Astrocyte of the cerebellum (primary cell): ENCODE measurements at regions not wholly inside any gene's neighbourhood (a gene's known extent, or its start where the extent isn't known, plus 50 kb on each side); places are given as distances from the start of the nearest gene placed in this dataset.
"Not testable (repeated sequence)": the region's sequence is repeated elsewhere in the genome, so short reads cannot be mapped to it uniquely, and the experiment has no call there.

Source experiments
- DNase-seq: peaks from one replicate; pipeline ENCODE4 v3.0.0-alpha.2; 2011; ENCODE audit warnings: low read depth
- H3K4me3 ChIP-seq: 2 replicates; pipeline ENCODE4 v1.5.1; 2011; ENCODE audit warnings: mild to moderate bottlenecking, low read depth, low read length, moderate library complexity
- CTCF ChIP-seq: IDR thresholded peaks from 2 replicates; pipeline ENCODE4 v1.5.1; 2012; ENCODE audit warnings: low read length, low read depth, moderate library complexity, mild to moderate bottlenecking; ENCODE audit errors: missing control alignments
- in situ Hi-C: cut with HindIII; loops from 2 replicates; pipeline ENCODE4 v1.10.0; 2017; ENCODE audit warnings: low sequenced_read_pairs

- H3K4me3 ChIP-seq: no peak overlapping the region
- TF ChIP-seq CTCF: no peak
- in situ Hi-C loops: no loop called here
- DNase-seq: no peak
Measured at GRCh38 chr14:40229676-40230075, 797.4 kb upstream of the FBXO33 start.

- in situ Hi-C loops: no loop called here
- no peak overlapping the region for H3K4me3 ChIP-seq
- no peak for DNase-seq
- no peak for TF ChIP-seq CTCF
Measured at GRCh38 chr14:40222996-40223395, 790.8 kb upstream of the FBXO33 start.

DNA sequence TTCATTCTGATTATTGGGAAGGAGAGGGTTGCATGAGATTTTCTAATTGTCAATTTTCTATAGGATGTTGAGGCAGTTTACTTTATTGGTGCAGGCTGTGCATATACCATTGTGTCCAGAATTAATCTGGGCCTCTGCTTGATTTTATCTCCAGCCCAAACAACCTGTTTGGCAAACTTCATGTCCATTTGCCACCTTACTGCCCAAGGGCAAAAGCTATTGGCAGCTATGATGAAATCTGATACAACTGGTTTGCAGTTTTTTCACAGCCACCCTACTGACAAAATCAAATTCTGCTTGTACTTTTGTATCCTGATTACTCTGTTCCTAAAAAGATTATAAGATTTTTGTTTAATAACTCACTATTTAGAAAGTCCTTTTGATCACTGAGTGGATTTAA is 789.2 kb upstream of the FBXO33 start:
- TF ChIP-seq CTCF: no peak
- H3K4me3 ChIP-seq: no peak overlapping the region
- DNase-seq: no peak
- in situ Hi-C loops: no loop called here

DNA sequence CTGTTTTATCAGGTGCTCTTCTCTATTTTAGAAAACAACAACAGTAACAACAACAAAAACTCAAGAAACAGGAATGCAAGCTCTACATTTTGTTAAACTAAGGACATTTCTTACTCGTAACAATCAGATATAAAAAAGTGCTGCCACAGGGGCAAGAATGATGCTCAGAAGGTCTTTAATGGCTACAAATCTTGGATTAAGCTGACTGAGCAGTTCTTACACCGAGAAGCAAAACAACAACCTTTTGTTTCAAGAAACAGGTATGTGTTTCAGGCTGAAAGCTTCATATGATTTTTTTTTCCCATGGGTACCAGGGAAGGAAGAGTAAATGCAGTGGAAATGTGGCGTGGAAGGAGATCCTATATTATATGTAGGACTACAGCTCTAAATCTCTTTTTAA is 786.8 kb upstream of the FBXO33 start:
- no peak for TF ChIP-seq CTCF
- in situ Hi-C loops: no loop called here

GRCh38 chr14:40218282-40218941 is 786.2 kb upstream of the FBXO33 start:
- in situ Hi-C loops: no loop called here
- no peak for TF ChIP-seq CTCF
- DNase-seq: no peak
- no peak overlapping the region for H3K4me3 ChIP-seq

More for the DNA sequence above, 786.8 kb upstream of the FBXO33 start:
- no peak overlapping the region for H3K4me3 ChIP-seq
- DNase-seq: no peak

DNA sequence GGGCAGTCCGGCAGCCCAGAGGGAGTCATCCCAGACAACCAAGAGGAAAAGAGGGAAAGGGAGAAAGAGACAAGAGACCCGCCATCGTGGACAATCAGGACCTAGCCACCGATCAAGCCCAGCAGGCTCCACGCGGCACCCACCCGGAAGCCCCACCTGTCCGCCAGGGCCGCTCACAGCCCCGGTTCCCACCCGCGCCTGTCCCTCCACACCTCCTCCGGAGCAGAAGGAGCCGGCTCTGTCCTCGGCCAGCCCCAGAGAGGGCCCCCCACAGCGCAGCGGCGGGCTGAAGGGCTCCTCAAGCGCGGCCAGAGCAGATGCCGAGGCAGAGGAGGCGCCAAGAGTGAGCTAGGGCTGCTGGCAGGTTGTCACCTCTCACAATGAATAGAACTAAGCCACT is 784.7 kb upstream of the FBXO33 start:
- TF ChIP-seq CTCF: no peak
- DNase-seq: no peak
- in situ Hi-C loops: no loop called here
- no peak overlapping the region for H3K4me3 ChIP-seq

GRCh38 chr14:40216408-40216807 is 784.2 kb upstream of the FBXO33 start:
- DNase-seq, H3K4me3 ChIP-seq, in situ Hi-C loops: not testable (repeated sequence)
